H1 (cell line): ENCODE measurements at regions not wholly inside any gene's neighbourhood (a gene's known extent, or its start where the extent isn't known, plus 50 kb on each side); places are given as distances from the start of the nearest gene placed in this dataset.

Experiments used
- CTCF ChIA-PET: fragments of 300-600 bp; sonication (Branson Sonifier 250); formaldehyde crosslinking; loops from one replicate; lab custom pipeline; 2021; ENCODE audit not compliant: partially characterized antibody; lab: Charles Lee
- POLR2A ChIA-PET: fragments of 300-600 bp; sonication (Branson Sonifier 250); formaldehyde crosslinking; loops from one replicate; lab custom pipeline; 2021; ENCODE audit warnings: inconsistent platforms; ENCODE audit not compliant: partially characterized antibody; lab: Charles Lee
- DNase-seq, 2 experiments: peaks; one replicate each; pipeline versions ENCODE4 v3.0.0 to v3.0.0-alpha.2; 2010 to 2022; ENCODE audit warnings: low spot score in 2 of 2, low read depth in 1 of 2, mixed read lengths in 1 of 2
- FAIRE-seq: peaks from 2 replicates; lab custom pipeline; 2011; peaks lifted over from hg19 to GRCh38; lab: Jason Lieb, UNC
- H2AFZ ChIP-seq: 2 replicates; pipeline ENCODE4 v1.8.1; 2012; ENCODE audit warnings: low read length, inconsistent platforms
- H2AK5ac ChIP-seq: 2 replicates; pipeline ENCODE4 v1.6.1; 2013; ENCODE audit warnings: low read depth, low read length
- H2BK120ac ChIP-seq: replicated peaks from 2 replicates; pipeline ENCODE3; 2013; ENCODE audit warnings: low read depth, low read length, inconsistent platforms
- H2BK12ac ChIP-seq: 2 replicates; pipeline ENCODE4 v1.6.1; 2013; ENCODE audit warnings: low read depth, low read length
- H2BK15ac ChIP-seq: 2 replicates; pipeline ENCODE4 v1.6.1; 2013; ENCODE audit warnings: low read length
- H2BK20ac ChIP-seq: 2 replicates; pipeline ENCODE4 v1.6.1; 2013; ENCODE audit warnings: low read length
- H2BK5ac ChIP-seq: 2 replicates; pipeline ENCODE4 v1.6.1; 2013; ENCODE audit warnings: low read depth, low read length
- H3K14ac ChIP-seq: 2 replicates; pipeline ENCODE4 v1.6.1; 2013; ENCODE audit warnings: inconsistent platforms; ENCODE audit not compliant: insufficient read length
- H3K18ac ChIP-seq: 2 replicates; pipeline ENCODE4 v1.6.1; 2013; ENCODE audit warnings: low read length; ENCODE audit errors: extremely low read depth
- H3K23ac ChIP-seq: 2 replicates; pipeline ENCODE4 v1.6.1; 2013; ENCODE audit warnings: inconsistent platforms; ENCODE audit not compliant: insufficient read length
- H3K23me2 ChIP-seq: 2 replicates; pipeline ENCODE4 v1.6.1; 2013; ENCODE audit warnings: low read depth, low read length
- H3K27ac ChIP-seq: 2 replicates; pipeline ENCODE4 v1.6.1; 2011; ENCODE audit warnings: low read depth, low read length, inconsistent platforms
- H3K27me3 ChIP-seq, 4 experiments: replicated peaks in 1 of 4; 1 replicate in 1 of 4; 2 replicates in 3 of 4; pipeline versions ENCODE4 v1.6.1 to v1.8.1; 2011 to 2013; ENCODE audit warnings: low read length in 3 of 4, mild to moderate bottlenecking in 3 of 4, inconsistent platforms in 2 of 4, mixed read lengths in 2 of 4, moderate library complexity in 1 of 4; ENCODE audit not compliant: control insufficient read depth in 3 of 4, insufficient read depth in 3 of 4; ENCODE audit errors: extremely low read depth in 1 of 4
- H3K36me3 ChIP-seq, 4 experiments: 2 replicates each; pipeline versions ENCODE4 v1.6.1 to v1.8.1; 2011 to 2013; ENCODE audit warnings: mild to moderate bottlenecking in 4 of 4, low read length in 3 of 4, moderate library complexity in 2 of 4, control low read depth in 1 of 4, inconsistent platforms in 1 of 4; ENCODE audit not compliant: insufficient read depth in 4 of 4, control insufficient read depth in 2 of 4
- H3K4ac ChIP-seq: replicated peaks from 2 replicates; pipeline ENCODE3; 2013; ENCODE audit warnings: low read length, low read depth, mixed read lengths, inconsistent platforms; ENCODE audit not compliant: insufficient read length
- H3K4me1 ChIP-seq, 4 experiments: replicated peaks in 1 of 4; 1 replicate in 1 of 4; 2 replicates in 3 of 4; pipeline versions ENCODE4 v1.6.1 to v1.8.1; 2011 to 2013; ENCODE audit warnings: low read length in 3 of 4, inconsistent platforms in 2 of 4, mixed read lengths in 1 of 4; ENCODE audit not compliant: insufficient read depth in 4 of 4, control insufficient read depth in 3 of 4
- H3K4me2 ChIP-seq, 2 experiments: 2 replicates each; pipeline versions ENCODE4 v1.6.1 to v1.8.1; 2011 to 2013; ENCODE audit warnings: low read depth in 2 of 2, low read length in 2 of 2, control low read depth in 1 of 2, inconsistent platforms in 1 of 2, mild to moderate bottlenecking in 1 of 2; ENCODE audit not compliant: insufficient read depth in 1 of 2
- H3K4me3 ChIP-seq, 4 experiments: fragments of 200-600, 300-600 bp in 1 of 4; sonication (generic), shearing (Covaris generic), sonication (Bioruptor Twin) in 1 of 4; 2 replicates each; pipeline versions ENCODE4 v1.5.1 to v1.8.1; 2011 to 2016; ENCODE audit warnings: low read length in 4 of 4, low read depth in 3 of 4, control low read depth in 2 of 4, inconsistent platforms in 2 of 4, mild to moderate bottlenecking in 2 of 4, mixed read lengths in 1 of 4, moderate library complexity in 1 of 4; ENCODE audit not compliant: insufficient read depth in 2 of 4; ENCODE audit errors: extremely low read depth in 1 of 4
- H3K56ac ChIP-seq: replicated peaks from 2 replicates; pipeline ENCODE3; 2013; ENCODE audit warnings: low read depth, mild to moderate bottlenecking, mixed read lengths, low read length, inconsistent platforms; ENCODE audit not compliant: insufficient read length
- H3K79me1 ChIP-seq: 2 replicates; pipeline ENCODE4 v1.6.1; 2013; ENCODE audit warnings: low read depth, low read length, control low read depth
- H3K79me2 ChIP-seq, 2 experiments: 2 replicates each; pipeline versions ENCODE4 v1.6.1 to v1.8.1; 2012 to 2013; ENCODE audit warnings: low read length in 2 of 2, mild to moderate bottlenecking in 2 of 2, inconsistent platforms in 1 of 2; ENCODE audit not compliant: insufficient read depth in 2 of 2, control insufficient read depth in 1 of 2
- H3K9ac ChIP-seq, 4 experiments: replicated peaks in 1 of 4; 1 replicate in 1 of 4; 2 replicates in 3 of 4; pipeline versions ENCODE4 v1.6.1 to v1.8.1; 2011 to 2013; ENCODE audit warnings: low read depth in 3 of 4, low read length in 3 of 4, control low read depth in 2 of 4, mild to moderate bottlenecking in 2 of 4, moderate library complexity in 2 of 4, inconsistent platforms in 1 of 4; ENCODE audit errors: extremely low read depth in 1 of 4
- H3K9me3 ChIP-seq, 2 experiments: 2 replicates each; pipeline versions ENCODE4 v1.6.1 to v1.8.1; 2012 to 2013; ENCODE audit warnings: mild to moderate bottlenecking in 2 of 2, moderate library complexity in 2 of 2, control low read depth in 1 of 2, inconsistent platforms in 1 of 2, low read depth in 1 of 2, low read length in 1 of 2, mixed read lengths in 1 of 2; ENCODE audit not compliant: insufficient read depth in 2 of 2
- H4K20me1 ChIP-seq, 2 experiments: replicated peaks in 1 of 2; 2 replicates each; pipeline versions ENCODE3 to v1.8.1; 2011 to 2013; ENCODE audit warnings: inconsistent platforms in 2 of 2, low read length in 2 of 2, mild to moderate bottlenecking in 1 of 2; ENCODE audit not compliant: insufficient read depth in 2 of 2, control insufficient read depth in 1 of 2
- H4K5ac ChIP-seq: 2 replicates; pipeline ENCODE4 v1.6.1; 2013; ENCODE audit warnings: low read length, low read depth, mixed read lengths, inconsistent platforms; ENCODE audit not compliant: insufficient read length
- H4K8ac ChIP-seq: 2 replicates; pipeline ENCODE4 v1.8.0; 2013; ENCODE audit warnings: mild to moderate bottlenecking, moderate library complexity, low read length, inconsistent platforms; ENCODE audit not compliant: insufficient read depth; ENCODE audit errors: extremely low read depth
- H4K91ac ChIP-seq: replicated peaks from 2 replicates; pipeline ENCODE3; 2013; ENCODE audit warnings: low read length, mixed read lengths, inconsistent platforms; ENCODE audit not compliant: insufficient read length
- CHD2 ChIP-seq: IDR thresholded peaks from 2 replicates; pipeline ENCODE4 v1.6.1; 2012; ENCODE audit warnings: low read length, improper control_type of control experiment
- GABPA ChIP-seq: IDR thresholded peaks from 2 replicates; pipeline ENCODE4 v1.6.1; 2011; ENCODE audit warnings: mild to moderate bottlenecking, low read length, moderate library complexity, borderline replicate concordance; ENCODE audit not compliant: insufficient read depth
- NANOG ChIP-seq: IDR thresholded peaks from 2 replicates; pipeline ENCODE4 v1.6.1; 2011; ENCODE audit warnings: low read length, low read depth, mild to moderate bottlenecking, inconsistent platforms; ENCODE audit not compliant: insufficient read depth, poor library complexity, severe bottlenecking
- NRF1 ChIP-seq: IDR thresholded peaks from 2 replicates; pipeline ENCODE4 v1.6.1; 2011; ENCODE audit warnings: mild to moderate bottlenecking, low read depth, low read length, improper control_type of control experiment
- RAD21 ChIP-seq, 2 experiments: IDR thresholded peaks in 1 of 2; conservative IDR thresholded peaks in 1 of 2; 2 replicates each; pipeline ENCODE4 v1.6.1; 2011; ENCODE audit warnings: low read depth in 2 of 2, low read length in 2 of 2, improper control_type of control experiment in 1 of 2, inconsistent platforms in 1 of 2, mild to moderate bottlenecking in 1 of 2, moderate library complexity in 1 of 2
- RNF2 ChIP-seq: fragments of 200-900, 300-1000 bp; sonication (generic); IDR thresholded peaks from 2 replicates; pipeline ENCODE4 v1.7.1; 2016; ENCODE audit warnings: borderline replicate concordance, low read depth, mild to moderate bottlenecking, antibody characterized with exemption, low read length; ENCODE audit not compliant: poor library complexity, severe bottlenecking; ENCODE audit errors: missing control alignments
- RXRA ChIP-seq: IDR thresholded peaks from 2 replicates; pipeline ENCODE4 v1.6.1; 2011; ENCODE audit warnings: low read depth, mild to moderate bottlenecking, low read length, moderate library complexity; ENCODE audit not compliant: insufficient read depth
- SIRT6 ChIP-seq: IDR thresholded peaks from one replicate; pipeline ENCODE4 v1.7.1; 2012; ENCODE audit warnings: low read length, inconsistent platforms
- SIX5 ChIP-seq: IDR thresholded peaks from 2 replicates; pipeline ENCODE4 v1.6.1; 2011; ENCODE audit warnings: mild to moderate bottlenecking, low read depth, low read length
- SP2 ChIP-seq: IDR thresholded peaks from 2 replicates; pipeline ENCODE4 v1.6.1; 2012; ENCODE audit warnings: mild to moderate bottlenecking, low read length, inconsistent platforms
- SUZ12 ChIP-seq: fragments of 200-600 bp; sonication (generic); IDR thresholded peaks from 2 replicates; pipeline ENCODE4 v1.6.1; 2012; ENCODE audit warnings: mild to moderate bottlenecking, inconsistent platforms, low read length, moderate library complexity, mixed read lengths
- TAF7 ChIP-seq: optimal IDR thresholded peaks from 2 replicates; pipeline ENCODE3; 2011; ENCODE audit warnings: low read depth, mild to moderate bottlenecking, inconsistent platforms, low read length, moderate library complexity, borderline replicate concordance
- TEAD4 ChIP-seq: IDR thresholded peaks from 2 replicates; pipeline ENCODE4 v1.6.1; 2012; ENCODE audit warnings: low read depth, low read length, inconsistent platforms, mixed read lengths
- WGBS, 2 experiments: shearing (Covaris generic) in 1 of 2; methylation state at CpG; one replicate each; pipeline versions ENCODE4 v1.1.6 to v1.1.7; 2013 to 2015; ENCODE audit warnings: low lambda C conversion rate in 2 of 2, mixed read lengths in 2 of 2, inconsistent platforms in 1 of 2, low coverage in 1 of 2, missing lambda C conversion rate in 1 of 2; ENCODE audit not compliant: insufficient replicate concordance in 2 of 2, insufficient coverage in 1 of 2, insufficient read length in 1 of 2; ENCODE audit errors: extremely low coverage in 1 of 2, missing lambda C conversion rate in 1 of 2; 5-methylcytosine and 5-hydroxymethylcytosine counted together
- TF ChIP-seq, protein P1 (sequence below): IDR thresholded peaks from 2 replicates; pipeline ENCODE4 v1.6.1; 2012; ENCODE audit warnings: inconsistent platforms

DNA sequence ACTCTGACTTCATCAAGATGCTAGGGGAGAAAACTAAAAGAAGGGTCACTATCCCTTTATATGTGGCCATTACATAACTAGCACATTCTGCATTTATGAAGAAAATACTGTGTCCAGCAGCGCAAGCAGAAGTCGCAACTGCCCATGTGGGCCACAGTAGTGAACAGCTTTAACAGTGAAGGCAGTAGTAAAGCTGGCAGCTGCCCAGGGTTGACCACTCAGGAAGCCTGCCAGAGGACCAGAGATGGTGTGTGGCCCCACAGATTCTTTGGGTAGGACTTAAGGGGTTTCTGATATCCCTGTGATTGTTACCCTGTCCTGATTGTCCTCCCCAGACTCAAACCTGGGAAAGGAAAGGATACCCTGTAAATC, 88.3 kb upstream of the NT5E start:
- H3K23me2 ChIP-seq: no peaks in the 10 kb centered on the region
- no peaks in the 10 kb centered on the region for H3K4me1 ChIP-seq
- WGBS, 2 experiments: 87% methylated on average over 2 of the region's 2 CpGs; no CpG with 5 or more reads in 1 of the 2 experiments
- no peak overlapping the region for H4K8ac ChIP-seq
- no peak overlapping the region for H4K5ac ChIP-seq
- H2AK5ac ChIP-seq: no peak overlapping the region
- no peak overlapping the region for H2BK120ac ChIP-seq
- H3K4me2 ChIP-seq: no peak overlapping the region
- H2BK12ac ChIP-seq: no peak overlapping the region
- no peaks in the 10 kb centered on the region for H3K27me3 ChIP-seq
- H2AFZ ChIP-seq: no peak overlapping the region
- H3K14ac ChIP-seq: no peak overlapping the region
- no peak overlapping the region for H3K9ac ChIP-seq
- ChIA-PET CTCF (interaction anchor here (0.8 to 5.6 kb wide), 4 partner anchors 9 to 121 kb away, joined by 3 to 47 read pairs (median 4); no protein-coding TSS in a partner anchor), POLR2A (no interaction called here)
- H3K9me3 ChIP-seq: no peaks in the 10 kb centered on the region
- FAIRE-seq: no peak
- no peak overlapping the region for H3K27ac ChIP-seq
- no peak overlapping the region for H3K23ac ChIP-seq
- H3K4me3 ChIP-seq: no peak overlapping the region
- no peak overlapping the region for H3K18ac ChIP-seq
- no peaks in the 10 kb centered on the region for H4K20me1 ChIP-seq
- no peak overlapping the region for H4K91ac ChIP-seq
- H3K4ac ChIP-seq: no peak overlapping the region
- H3K79me2 ChIP-seq: no peaks in the 10 kb centered on the region
- DNase-seq: no peak
- no peaks in the 10 kb centered on the region for H3K36me3 ChIP-seq
- no peaks in the 10 kb centered on the region for H3K79me1 ChIP-seq
- H3K56ac ChIP-seq: no peak overlapping the region
- H2BK15ac ChIP-seq: no peak overlapping the region
- H2BK5ac ChIP-seq: no peak overlapping the region
- no peak overlapping the region for H2BK20ac ChIP-seq
- TF ChIP-seq SIX5 (no peak), NANOG (no peak), RAD21 (IDR thresholded peaks at IDR 0.05 in 1 of 2, conservative IDR thresholded peaks at IDR 0.05 in 1 of 2; ENCODE audit: low read depth in 2 of 2, low read length in 2 of 2) (no peak), GABPA (no peak), RXRA (no peak), SIRT6 (no peak), SUZ12 (no peak), NRF1 (no peak), RNF2 (no peak), CHD2 (no peak), TEAD4 (no peak), TAF7 (no peak), SP2 (no peak)
- TF ChIP-seq, protein P1, sequence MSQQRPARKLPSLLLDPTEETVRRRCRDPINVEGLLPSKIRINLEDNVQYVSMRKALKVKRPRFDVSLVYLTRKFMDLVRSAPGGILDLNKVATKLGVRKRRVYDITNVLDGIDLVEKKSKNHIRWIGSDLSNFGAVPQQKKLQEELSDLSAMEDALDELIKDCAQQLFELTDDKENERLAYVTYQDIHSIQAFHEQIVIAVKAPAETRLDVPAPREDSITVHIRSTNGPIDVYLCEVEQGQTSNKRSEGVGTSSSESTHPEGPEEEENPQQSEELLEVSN: no peak
